Thyroid gland (tissue), 4 donors: ENCODE measurements at regions not wholly inside any gene's neighbourhood (a gene's known extent, or its start where the extent isn't known, plus 50 kb on each side); places are given as distances from the start of the nearest gene placed in this dataset.

Source experiments
- DNase-seq, 2 donors: peaks; one replicate each; pipeline ENCODE4 v3.0.0-alpha.2; 2019
- H3K27ac ChIP-seq, 3 donors: fragments of 200-600 bp; sonication (generic); 1 replicate in 2 of 3; 2 replicates in 1 of 3; pipeline ENCODE4 v1.5.1; 2016 to 2019; ENCODE audit warnings: mild to moderate bottlenecking in 1 of 3, moderate library complexity in 1 of 3
- H3K27me3 ChIP-seq: fragments of 200-600 bp; sonication (generic); one replicate; pipeline ENCODE4 v1.5.1; 2019
- H3K36me3 ChIP-seq, 2 donors: fragments of 200-600 bp; sonication (generic); one replicate each; pipeline ENCODE4 v1.5.1; 2016 to 2019
- H3K4me1 ChIP-seq, 2 donors: fragments of 200-600 bp; sonication (generic); one replicate each; pipeline ENCODE4 v1.5.1; 2017 to 2019
- H3K4me3 ChIP-seq, 3 donors: fragments of 200-600 bp; sonication (generic); replicated peaks in 1 of 3; 1 replicate in 2 of 3; 2 replicates in 1 of 3; pipeline ENCODE4 v1.5.1; 2016; ENCODE audit warnings: mild to moderate bottlenecking in 1 of 3
- H3K9me3 ChIP-seq: fragments of 200-600 bp; sonication (generic); one replicate; pipeline ENCODE4 v1.5.1; 2017
- POLR2A ChIP-seq, 2 donors: fragments of 450-650 bp; IDR thresholded peaks; one replicate each; pipeline ENCODE4 v1.6.1; 2017; ENCODE audit warnings: antibody characterized with exemption in 2 of 2, mild to moderate bottlenecking in 2 of 2, moderate library complexity in 1 of 2
- WGBS, 2 donors: methylation state at CpG; one replicate each; pipeline ENCODE4 v1.1.5; 2017; 5-methylcytosine and 5-hydroxymethylcytosine counted together
- intact Hi-C: fragments of 100-400 bp; cut with DNase I; formaldehyde crosslinking; loops from one replicate; pipeline ENCODE4 v1.15.1; 2023
- TF ChIP-seq, protein P1 (sequence below), 6 experiments: fragments of 200-600 bp in 3 of 6; fragments of 450-650 bp in 3 of 6; sonication (generic) in 3 of 6; IDR thresholded peaks; one replicate each; pipeline ENCODE4 v1.5.1; 2016 to 2019; ENCODE audit warnings: antibody characterized with exemption in 6 of 6, mild to moderate bottlenecking in 2 of 6, inconsistent platforms in 1 of 6, moderate library complexity in 1 of 6

DNA sequence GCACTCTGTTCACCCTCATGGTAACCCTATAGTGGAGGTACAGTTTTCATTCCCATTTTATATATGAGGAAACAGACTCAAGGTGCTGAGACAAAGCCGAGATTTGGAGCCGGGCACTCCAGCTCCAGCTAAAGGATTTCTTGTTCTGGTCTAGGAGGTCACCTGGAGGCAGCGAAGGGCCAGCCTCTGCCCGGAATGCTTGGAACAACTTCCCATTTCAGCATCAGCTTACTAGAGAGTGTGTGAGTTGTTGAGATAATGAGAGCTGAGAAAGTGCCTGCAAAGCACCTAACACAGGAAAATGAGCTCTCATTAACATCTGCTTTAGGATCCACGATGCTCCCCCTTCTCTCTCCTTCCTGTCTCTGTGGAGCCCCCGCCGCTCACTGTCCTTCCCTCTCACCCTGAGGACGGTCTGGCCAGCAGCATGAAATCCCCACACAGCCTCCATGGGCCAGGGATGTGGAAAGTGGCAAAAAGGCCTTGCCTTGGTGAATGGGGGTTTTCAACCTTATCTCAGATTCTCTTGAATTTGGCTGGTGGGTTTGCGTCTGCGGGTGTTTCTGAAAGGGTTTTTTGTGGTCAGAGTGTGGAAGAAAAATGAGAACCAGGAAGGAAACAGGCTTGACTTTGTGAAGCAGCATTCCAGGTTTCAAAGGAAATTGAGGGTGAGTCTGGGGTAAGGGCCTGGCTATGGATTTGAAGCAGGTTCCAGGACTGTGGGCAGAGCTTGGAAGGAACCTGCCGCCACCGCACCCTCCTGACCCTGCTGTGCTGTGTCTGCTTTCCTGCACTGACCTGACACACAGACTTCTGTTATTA is 178.7 kb downstream of the FOXL1 start:
- Histone ChIP-seq H3K4me3 (no peak overlapping the region), H3K9me3 (no peaks in the 10 kb centered on the region), H3K27ac (no peak overlapping the region), H3K4me1 (no peaks in the 10 kb centered on the region), H3K27me3 (no peaks in the 10 kb centered on the region), H3K36me3 (no peaks in the 10 kb centered on the region)
- 60 to 66% methylated on average over 12 of the region's 12 CpGs for WGBS, 2 donors
- TF ChIP-seq, protein P1, sequence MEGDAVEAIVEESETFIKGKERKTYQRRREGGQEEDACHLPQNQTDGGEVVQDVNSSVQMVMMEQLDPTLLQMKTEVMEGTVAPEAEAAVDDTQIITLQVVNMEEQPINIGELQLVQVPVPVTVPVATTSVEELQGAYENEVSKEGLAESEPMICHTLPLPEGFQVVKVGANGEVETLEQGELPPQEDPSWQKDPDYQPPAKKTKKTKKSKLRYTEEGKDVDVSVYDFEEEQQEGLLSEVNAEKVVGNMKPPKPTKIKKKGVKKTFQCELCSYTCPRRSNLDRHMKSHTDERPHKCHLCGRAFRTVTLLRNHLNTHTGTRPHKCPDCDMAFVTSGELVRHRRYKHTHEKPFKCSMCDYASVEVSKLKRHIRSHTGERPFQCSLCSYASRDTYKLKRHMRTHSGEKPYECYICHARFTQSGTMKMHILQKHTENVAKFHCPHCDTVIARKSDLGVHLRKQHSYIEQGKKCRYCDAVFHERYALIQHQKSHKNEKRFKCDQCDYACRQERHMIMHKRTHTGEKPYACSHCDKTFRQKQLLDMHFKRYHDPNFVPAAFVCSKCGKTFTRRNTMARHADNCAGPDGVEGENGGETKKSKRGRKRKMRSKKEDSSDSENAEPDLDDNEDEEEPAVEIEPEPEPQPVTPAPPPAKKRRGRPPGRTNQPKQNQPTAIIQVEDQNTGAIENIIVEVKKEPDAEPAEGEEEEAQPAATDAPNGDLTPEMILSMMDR (IDR thresholded peaks at IDR 0.05), result no peak
- no peak for TF ChIP-seq POLR2A (IDR thresholded peaks at IDR 0.05)
- no peak for DNase-seq
- intact Hi-C loops, result no loop called here

DNA sequence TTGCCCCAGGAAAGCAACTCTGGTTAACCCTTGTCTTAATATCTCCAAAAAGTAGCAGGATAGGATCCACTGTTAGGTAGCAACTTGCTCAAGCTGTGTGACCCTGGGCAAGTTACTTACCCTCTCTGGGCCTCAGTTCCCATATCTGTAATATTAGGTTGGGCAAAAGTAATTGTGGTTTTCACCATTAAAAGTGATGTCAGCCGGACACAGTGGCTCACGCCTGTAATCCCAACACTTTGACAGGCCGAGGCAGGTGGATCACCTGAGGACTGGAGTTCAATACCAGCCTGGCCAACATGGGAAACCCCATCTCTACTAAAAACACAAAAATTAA is 179.3 kb downstream of the FOXL1 start:
- no peak for TF ChIP-seq POLR2A (IDR thresholded peaks at IDR 0.05)
- TF ChIP-seq, protein P1 (IDR thresholded peaks at IDR 0.05), result no peak
- H3K9me3 ChIP-seq, result no peaks in the 10 kb centered on the region
- H3K27ac ChIP-seq, result no peak overlapping the region
- no peaks in the 10 kb centered on the region for H3K4me1 ChIP-seq
- WGBS, 2 donors, result 92 to 98% methylated on average over 3 of the region's 3 CpGs
- no peaks in the 10 kb centered on the region for H3K36me3 ChIP-seq
- no peak overlapping the region for H3K4me3 ChIP-seq
- intact Hi-C loops, result no loop called here
- no peaks in the 10 kb centered on the region for H3K27me3 ChIP-seq
- no peak for DNase-seq

DNA sequence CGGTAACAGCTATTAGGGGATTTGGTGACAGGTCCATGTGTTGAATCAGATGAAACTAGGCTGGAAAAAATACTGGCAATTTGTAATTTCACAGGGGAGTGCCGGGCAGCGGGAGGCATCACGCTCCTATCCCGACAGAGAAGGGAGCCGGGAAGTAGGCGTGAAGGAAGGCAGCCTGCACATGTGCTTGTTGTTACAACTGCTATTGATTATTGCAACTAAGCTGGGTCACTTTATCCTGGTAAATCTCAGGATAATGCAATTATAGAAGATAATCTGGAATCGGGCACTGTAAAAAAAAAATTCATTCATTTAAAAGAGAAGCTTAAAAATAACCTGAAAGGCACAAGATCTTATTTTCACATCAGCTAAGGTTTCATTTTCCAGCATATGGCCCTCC is 180.6 kb downstream of the FOXL1 start:
- WGBS, 2 donors, result 47 to 54% methylated on average over 8 of the region's 8 CpGs
- H3K9me3 ChIP-seq, result no peaks in the 10 kb centered on the region
- no peak overlapping the region for H3K4me3 ChIP-seq
- intact Hi-C loops, result no loop called here
- no peak for TF ChIP-seq POLR2A (IDR thresholded peaks at IDR 0.05)
- TF ChIP-seq, protein P1 (IDR thresholded peaks at IDR 0.05), result no peak
- H3K4me1 ChIP-seq, result no peaks in the 10 kb centered on the region
- H3K27me3 ChIP-seq, result no peaks in the 10 kb centered on the region
- H3K27ac ChIP-seq, result no peak overlapping the region
- H3K36me3 ChIP-seq, result no peaks in the 10 kb centered on the region
- no peak for DNase-seq

DNA sequence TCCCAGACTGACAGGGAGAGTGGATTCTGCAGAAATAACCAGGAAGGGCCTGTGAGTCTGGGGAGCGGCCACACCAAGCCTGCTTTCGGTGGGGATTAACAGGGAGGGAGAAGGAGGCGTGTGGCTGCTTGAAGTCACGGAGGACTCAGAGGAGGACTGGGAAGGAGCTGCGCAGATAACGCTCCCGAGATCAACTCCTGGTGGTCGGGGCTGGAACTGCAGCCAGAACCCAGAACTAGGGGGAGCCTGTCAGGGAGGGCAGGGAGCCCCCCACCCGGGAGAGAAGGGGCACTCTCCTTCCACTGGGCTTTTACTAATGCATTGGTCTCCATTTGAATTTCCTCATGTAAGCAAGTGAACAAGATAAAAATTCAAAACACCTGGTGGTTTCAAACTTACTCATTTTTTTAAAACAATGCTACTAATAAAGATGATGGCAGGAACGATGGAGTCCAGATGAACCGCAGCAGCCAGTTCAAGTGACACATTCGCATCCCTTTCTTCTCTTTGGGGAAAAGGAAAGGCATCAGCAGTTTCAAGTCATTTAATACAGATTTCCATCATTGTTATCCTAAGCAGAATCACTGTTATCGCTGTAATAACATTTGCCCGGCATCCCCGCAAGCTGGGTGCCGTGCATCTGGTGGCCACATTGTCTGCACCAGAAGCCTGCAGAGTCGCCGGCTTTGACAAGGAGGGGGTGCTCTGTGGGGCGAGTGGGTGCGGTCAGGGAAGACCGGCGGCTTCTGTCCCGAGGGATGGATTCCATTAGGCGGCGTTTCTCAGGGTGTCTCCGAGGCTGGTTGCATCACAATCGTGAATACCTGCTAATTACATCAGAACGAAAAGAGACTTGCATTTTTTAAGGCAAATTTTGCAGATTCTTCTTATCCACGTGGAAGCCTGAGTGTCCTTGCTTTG is 183.0 kb downstream of the FOXL1 start:
- TF ChIP-seq POLR2A (IDR thresholded peaks at IDR 0.05), result no peak
- TF ChIP-seq, protein P1 (IDR thresholded peaks at IDR 0.05), result peak in 5 of 6 experiments; percentile 29 to 59 (median 35)
- no peaks in the 10 kb centered on the region for H3K36me3 ChIP-seq
- WGBS, 2 donors, result 17 to 27% methylated on average over 29 of the region's 29 CpGs
- no peaks in the 10 kb centered on the region for H3K9me3 ChIP-seq
- H3K4me3 ChIP-seq, result no peak overlapping the region
- peak; percentile 8 to 18 for DNase-seq
- no peaks in the 10 kb centered on the region for H3K4me1 ChIP-seq
- intact Hi-C loops, result no loop called here
- H3K27me3 ChIP-seq, result no peaks in the 10 kb centered on the region
- no peak overlapping the region for H3K27ac ChIP-seq

DNA sequence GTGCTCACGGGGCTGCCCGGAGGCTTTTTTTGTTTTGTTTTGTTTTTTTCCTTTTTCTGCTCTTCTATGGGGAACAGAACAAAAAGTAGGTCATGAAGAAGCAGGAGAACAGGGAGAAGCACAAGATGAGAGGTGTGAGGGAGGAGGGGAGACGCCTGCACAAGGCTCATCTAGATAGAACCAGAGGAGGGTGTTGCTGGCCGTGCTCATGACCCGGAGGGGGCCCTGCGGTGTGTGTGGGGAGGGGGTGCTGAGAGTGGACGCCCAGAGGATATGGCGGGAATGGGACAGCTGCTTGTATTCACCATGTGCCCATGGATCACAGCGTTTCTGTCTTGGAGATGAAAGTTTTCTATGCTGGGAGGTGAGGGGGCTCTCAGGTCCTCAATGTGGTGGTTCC is 183.7 kb downstream of the FOXL1 start:
- Histone ChIP-seq H3K27ac (no peak overlapping the region), H3K9me3 (no peaks in the 10 kb centered on the region), H3K4me1 (no peaks in the 10 kb centered on the region), H3K4me3 (no peak overlapping the region), H3K36me3 (no peaks in the 10 kb centered on the region), H3K27me3 (no peaks in the 10 kb centered on the region)
- intact Hi-C loops, result no loop called here
- 45 to 53% methylated on average over 9 of the region's 9 CpGs for WGBS, 2 donors
- DNase-seq, result no peak
- TF ChIP-seq, protein P1 (IDR thresholded peaks at IDR 0.05), result no peak
- no peak for TF ChIP-seq POLR2A (IDR thresholded peaks at IDR 0.05)
